SK-N-SH (cell line): ENCODE measurements at regions not wholly inside any gene's neighbourhood (a gene's known extent, or its start where the extent isn't known, plus 50 kb on each side); places are given as distances from the start of the nearest gene placed in this dataset.

Experiments used
- CTCF ChIA-PET: fragments of 300-600, 350-600 bp; formaldehyde crosslinking; extraction: SDS; loops from one replicate; lab custom pipeline; 2021; lab: Yijun Ruan, JAX
- POLR2A ChIA-PET: fragments of 350-600 bp; sonication (Branson Sonifier 250); formaldehyde crosslinking; extraction: SDS; loops from one replicate; lab custom pipeline; 2020; ENCODE audit warnings: antibody characterized with exemption, inconsistent platforms; lab: Yijun Ruan, JAX
- DNase-seq: peaks from one replicate; pipeline ENCODE4 v3.0.0; 2012
- H2AFZ ChIP-seq: fragments of 200-600 bp; sonication (generic); 2 replicates; pipeline ENCODE4 v1.8.1; 2016; ENCODE audit warnings: antibody characterized with exemption, mild to moderate bottlenecking, low read depth
- H3F3A ChIP-seq: fragments of 200-600 bp; sonication (generic); replicated peaks from 2 replicates; pipeline ENCODE3; 2016; ENCODE audit warnings: antibody characterized with exemption, mild to moderate bottlenecking; ENCODE audit not compliant: insufficient read depth
- H3K27ac ChIP-seq, 2 experiments: fragments of 200-500 bp in 1 of 2; fragments of 200-600 bp in 1 of 2; sonication (Bioruptor generic) in 1 of 2; sonication (generic), shearing (Covaris generic) in 1 of 2; 2 replicates each; pipeline versions ENCODE4 v1.5.1 to v1.6.1; 2014 to 2016; ENCODE audit warnings: low read depth in 2 of 2, inconsistent platforms in 1 of 2, low read length in 1 of 2, mild to moderate bottlenecking in 1 of 2, mixed read lengths in 1 of 2
- H3K27me3 ChIP-seq: fragments of 200-600 bp; sonication (generic), shearing (Covaris generic); 2 replicates; pipeline ENCODE4 v1.6.1; 2016; ENCODE audit warnings: mixed run types; ENCODE audit not compliant: insufficient read depth
- H3K36me3 ChIP-seq, 2 experiments: fragments of 200-500 bp in 1 of 2; fragments of 200-600 bp in 1 of 2; sonication (Bioruptor generic) in 1 of 2; sonication (generic) in 1 of 2; replicated peaks in 1 of 2; 2 replicates each; pipeline versions ENCODE3 to v1.5.1; 2014 to 2016; ENCODE audit warnings: low read length in 1 of 2, mild to moderate bottlenecking in 1 of 2; ENCODE audit not compliant: insufficient read depth in 2 of 2, control insufficient read depth in 1 of 2
- H3K4me1 ChIP-seq, 2 experiments: fragments of 200-500 bp in 1 of 2; fragments of 200-600 bp in 1 of 2; sonication (Bioruptor generic) in 1 of 2; sonication (generic), shearing (Covaris generic) in 1 of 2; 2 replicates each; pipeline versions ENCODE4 v1.5.1 to v1.6.1; 2014 to 2016; ENCODE audit warnings: low read depth in 1 of 2, low read length in 1 of 2, mixed run types in 1 of 2; ENCODE audit not compliant: insufficient read depth in 2 of 2, control insufficient read depth in 1 of 2
- H3K4me2 ChIP-seq: fragments of 200-600 bp; sonication (generic), shearing (Covaris generic); 2 replicates; pipeline ENCODE4 v1.6.1; 2017; ENCODE audit warnings: mixed run types
- H3K4me3 ChIP-seq, 2 experiments: fragments of 200-500 bp in 1 of 2; fragments of 200-600 bp in 1 of 2; sonication (Bioruptor generic) in 1 of 2; sonication (generic), shearing (Covaris generic) in 1 of 2; 2 replicates each; pipeline versions ENCODE4 v1.5.1 to v1.8.1; 2014 to 2016; ENCODE audit warnings: low read depth in 2 of 2, inconsistent platforms in 1 of 2, low read length in 1 of 2, mild to moderate bottlenecking in 1 of 2, mixed read lengths in 1 of 2, moderate library complexity in 1 of 2
- H3K79me2 ChIP-seq: fragments of 200-600 bp; sonication (generic); 2 replicates; pipeline ENCODE4 v1.8.1; 2017; ENCODE audit warnings: mild to moderate bottlenecking; ENCODE audit not compliant: insufficient read depth
- H3K9ac ChIP-seq: fragments of 200-600 bp; sonication (generic); 2 replicates; pipeline ENCODE4 v1.6.1; 2017; ENCODE audit warnings: mixed run types
- H3K9me2 ChIP-seq: fragments of 200-600 bp; sonication (generic); 2 replicates; pipeline ENCODE4 v1.6.1; 2017; ENCODE audit warnings: mixed run types
- H3K9me3 ChIP-seq: fragments of 200-600 bp; sonication (generic); 2 replicates; pipeline ENCODE4 v1.6.1; 2017; ENCODE audit warnings: mixed run types, mild to moderate bottlenecking, moderate library complexity
- H4K20me1 ChIP-seq: fragments of 200-600 bp; sonication (generic); 2 replicates; pipeline ENCODE4 v1.6.1; 2017; ENCODE audit warnings: mild to moderate bottlenecking, mixed run types; ENCODE audit not compliant: insufficient read depth
- CHD2 ChIP-seq: fragments of 150-350 bp; IDR thresholded peaks from 2 replicates; pipeline ENCODE4 v1.6.1; 2018; ENCODE audit warnings: low read length; ENCODE audit not compliant: partially characterized antibody
- ELF1 ChIP-seq: IDR thresholded peaks from 2 replicates; pipeline ENCODE4 v1.4.0; 2012
- EP300 ChIP-seq, 2 experiments: IDR thresholded peaks; 2 replicates each; pipeline versions ENCODE4 v1.4.0 to v1.6.1; 2012; ENCODE audit warnings: borderline replicate concordance in 1 of 2, low read depth in 1 of 2, low read length in 1 of 2
- EZH2phosphoT487 ChIP-seq: fragments of 200-600 bp; sonication (generic); IDR thresholded peaks from 2 replicates; pipeline ENCODE4 v1.6.1; 2017; ENCODE audit warnings: low read depth, mixed run types, mild to moderate bottlenecking, antibody characterized with exemption, moderate library complexity, borderline replicate concordance
- FOSL2 ChIP-seq: IDR thresholded peaks from 2 replicates; pipeline ENCODE4 v1.4.0; 2012; ENCODE audit warnings: low read depth, mild to moderate bottlenecking, moderate library complexity, borderline replicate concordance
- FOXJ3 ChIP-seq: sonication (generic); formaldehyde crosslinking; IDR thresholded peaks from 2 replicates; pipeline ENCODE4 v1.5.1; 2020; ENCODE audit warnings: mild to moderate bottlenecking, missing genetic modification reagents
- GATA2 ChIP-seq: sonication (generic); formaldehyde crosslinking; IDR thresholded peaks from 2 replicates; pipeline ENCODE4 v1.5.0; 2020; ENCODE audit warnings: mild to moderate bottlenecking, missing genetic modification reagents
- MEF2A ChIP-seq: IDR thresholded peaks from 2 replicates; pipeline ENCODE4 v1.4.0; 2012; ENCODE audit warnings: low read depth, borderline replicate concordance
- MXI1 ChIP-seq: IDR thresholded peaks from 2 replicates; pipeline ENCODE4 v1.6.1; 2012; ENCODE audit warnings: mild to moderate bottlenecking, low read depth, low read length, improper control_type of control experiment
- NFIC ChIP-seq: IDR thresholded peaks from 2 replicates; pipeline ENCODE4 v1.4.0; 2012; ENCODE audit warnings: borderline replicate concordance
- NRF1 ChIP-seq: IDR thresholded peaks from 2 replicates; pipeline ENCODE4 v1.6.1; 2012; ENCODE audit warnings: low read depth, mild to moderate bottlenecking, low read length
- POLR2AphosphoS5 ChIP-seq: IDR thresholded peaks from 2 replicates; pipeline ENCODE4 v1.6.1; 2012; ENCODE audit warnings: low read depth, low read length
- RAD21 ChIP-seq: IDR thresholded peaks from 2 replicates; pipeline ENCODE4 v1.6.1; 2012; ENCODE audit warnings: mild to moderate bottlenecking, low read length
- RCOR1 ChIP-seq: fragments of 150-350 bp; IDR thresholded peaks from 2 replicates; pipeline ENCODE4 v1.6.1; 2017; ENCODE audit warnings: antibody characterized with exemption, low read length
- RFX5 ChIP-seq: IDR thresholded peaks from 2 replicates; pipeline ENCODE4 v1.6.1; 2012; ENCODE audit warnings: mild to moderate bottlenecking, improper control_type of control experiment, low read length
- RXRA ChIP-seq: IDR thresholded peaks from 2 replicates; pipeline ENCODE4 v1.4.0; 2012; ENCODE audit warnings: low read depth, mild to moderate bottlenecking, borderline replicate concordance
- SMC3 ChIP-seq: IDR thresholded peaks from 2 replicates; pipeline ENCODE4 v1.6.1; 2012; ENCODE audit warnings: low read depth, low read length, improper control_type of control experiment
- TAF1 ChIP-seq: IDR thresholded peaks from 2 replicates; pipeline ENCODE4 v1.6.1; 2012; ENCODE audit warnings: low read depth, mild to moderate bottlenecking, low read length, moderate library complexity, borderline replicate concordance
- WGBS: methylation state at CpG from one replicate; pipeline ENCODE4 v1.1.6; 2017; ENCODE audit warnings: low lambda C conversion rate; 5-methylcytosine and 5-hydroxymethylcytosine counted together
- TF ChIP-seq, protein P1 (sequence below): fragments of 150-350 bp; IDR thresholded peaks from 2 replicates; pipeline ENCODE4 v1.6.1; 2017; ENCODE audit warnings: antibody characterized with exemption, low read length, low read depth, borderline replicate concordance
- TF ChIP-seq, protein P2 (sequence below): fragments of 200-600 bp; sonication (generic); IDR thresholded peaks from 2 replicates; pipeline ENCODE4 v1.6.1; 2017; ENCODE audit warnings: antibody characterized with exemption, mild to moderate bottlenecking, moderate library complexity

DNA sequence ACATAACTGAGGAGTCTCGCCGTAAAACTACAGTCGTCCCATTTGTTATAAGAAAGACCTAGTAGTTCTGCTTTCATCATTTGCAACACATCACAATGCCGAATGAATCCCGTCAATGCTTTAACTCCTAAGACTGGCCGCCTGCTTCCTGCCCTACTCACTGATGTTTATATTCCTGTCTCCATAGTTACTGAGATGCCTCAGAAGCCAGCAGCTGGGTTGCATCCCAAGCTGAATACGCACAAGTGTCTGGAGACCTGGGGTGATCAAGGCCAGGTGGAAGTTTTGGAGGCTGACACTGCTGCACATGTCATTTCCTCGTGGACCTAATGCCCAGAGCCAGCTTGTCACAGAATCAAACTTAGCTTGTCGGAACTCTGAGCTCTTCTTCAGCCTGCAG is 95.2 kb upstream of the UBE2E1 start:
- H3F3A ChIP-seq: peaks cover 6% of the 10 kb centered on the region
- WGBS: 89% methylated on average over 9 of the region's 9 CpGs
- no peaks in the 10 kb centered on the region for H3K9me2 ChIP-seq
- H3K4me3 ChIP-seq: no peak overlapping the region
- peaks cover 4 to 20% of the 10 kb centered on the region in 2 experiments; a peak in 2 of 4 replicates for H3K4me1 ChIP-seq
- no peak overlapping the region for H3K4me2 ChIP-seq
- no peaks in the 10 kb centered on the region for H3K9me3 ChIP-seq
- H3K27ac ChIP-seq: no peak overlapping the region
- H3K79me2 ChIP-seq: no peaks in the 10 kb centered on the region
- TF ChIP-seq, protein P1, sequence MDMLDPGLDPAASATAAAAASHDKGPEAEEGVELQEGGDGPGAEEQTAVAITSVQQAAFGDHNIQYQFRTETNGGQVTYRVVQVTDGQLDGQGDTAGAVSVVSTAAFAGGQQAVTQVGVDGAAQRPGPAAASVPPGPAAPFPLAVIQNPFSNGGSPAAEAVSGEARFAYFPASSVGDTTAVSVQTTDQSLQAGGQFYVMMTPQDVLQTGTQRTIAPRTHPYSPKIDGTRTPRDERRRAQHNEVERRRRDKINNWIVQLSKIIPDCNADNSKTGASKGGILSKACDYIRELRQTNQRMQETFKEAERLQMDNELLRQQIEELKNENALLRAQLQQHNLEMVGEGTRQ: no peak
- no peak for TF ChIP-seq POLR2AphosphoS5
- no peak for TF ChIP-seq RFX5
- TF ChIP-seq ELF1: no peak
- TF ChIP-seq RCOR1: no peak
- no peak for TF ChIP-seq NRF1
- TF ChIP-seq CHD2: no peak
- no peak for TF ChIP-seq RXRA
- no peak for TF ChIP-seq NFIC
- TF ChIP-seq, protein P2, sequence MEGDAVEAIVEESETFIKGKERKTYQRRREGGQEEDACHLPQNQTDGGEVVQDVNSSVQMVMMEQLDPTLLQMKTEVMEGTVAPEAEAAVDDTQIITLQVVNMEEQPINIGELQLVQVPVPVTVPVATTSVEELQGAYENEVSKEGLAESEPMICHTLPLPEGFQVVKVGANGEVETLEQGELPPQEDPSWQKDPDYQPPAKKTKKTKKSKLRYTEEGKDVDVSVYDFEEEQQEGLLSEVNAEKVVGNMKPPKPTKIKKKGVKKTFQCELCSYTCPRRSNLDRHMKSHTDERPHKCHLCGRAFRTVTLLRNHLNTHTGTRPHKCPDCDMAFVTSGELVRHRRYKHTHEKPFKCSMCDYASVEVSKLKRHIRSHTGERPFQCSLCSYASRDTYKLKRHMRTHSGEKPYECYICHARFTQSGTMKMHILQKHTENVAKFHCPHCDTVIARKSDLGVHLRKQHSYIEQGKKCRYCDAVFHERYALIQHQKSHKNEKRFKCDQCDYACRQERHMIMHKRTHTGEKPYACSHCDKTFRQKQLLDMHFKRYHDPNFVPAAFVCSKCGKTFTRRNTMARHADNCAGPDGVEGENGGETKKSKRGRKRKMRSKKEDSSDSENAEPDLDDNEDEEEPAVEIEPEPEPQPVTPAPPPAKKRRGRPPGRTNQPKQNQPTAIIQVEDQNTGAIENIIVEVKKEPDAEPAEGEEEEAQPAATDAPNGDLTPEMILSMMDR: no peak
- TF ChIP-seq MXI1: no peak
- TF ChIP-seq SMC3: no peak
- TF ChIP-seq RAD21: no peak
- TF ChIP-seq FOSL2: no peak
- TF ChIP-seq FOXJ3 (CRISPR knock-in tag): no peak
- no peak for TF ChIP-seq TAF1
- no peak for TF ChIP-seq GATA2 (CRISPR knock-in tag)
- TF ChIP-seq MEF2A: no peak
- no peak for TF ChIP-seq EP300 (IDR thresholded peaks at IDR 0.05; ENCODE audit: borderline replicate concordance in 1 of 2, low read depth in 1 of 2, low read length in 1 of 2)
- no peak for TF ChIP-seq EZH2phosphoT487
- no peak for DNase-seq
- CTCF ChIA-PET: no interaction called here
- POLR2A ChIA-PET: no interaction called here
- no peaks in the 10 kb centered on the region for H3K27me3 ChIP-seq
- no peak overlapping the region for H3K9ac ChIP-seq
- no peaks in the 10 kb centered on the region for H4K20me1 ChIP-seq
- no peak overlapping the region for H2AFZ ChIP-seq
- no peaks in the 10 kb centered on the region for H3K36me3 ChIP-seq
